Fibroblast of lung (primary cell): ENCODE measurements at regions not wholly inside any gene's neighbourhood (a gene's known extent, or its start where the extent isn't known, plus 50 kb on each side); places are given as distances from the start of the nearest gene placed in this dataset.

Experiments
- DNase-seq, 2 donors: peaks; one replicate each; pipeline versions ENCODE4 v3.0.0 to v3.0.0-alpha.2; 2010; ENCODE audit warnings: low read depth in 2 of 2
- H2AFZ ChIP-seq: 2 replicates; pipeline ENCODE4 v1.5.1; 2012; ENCODE audit warnings: low read length, control low read depth, inconsistent platforms
- H3K27ac ChIP-seq: 2 replicates; pipeline ENCODE4 v1.5.1; 2011; ENCODE audit warnings: low read length, control low read depth; ENCODE audit not compliant: insufficient read depth
- H3K27me3 ChIP-seq: 2 replicates; pipeline ENCODE4 v1.5.1; 2011; ENCODE audit warnings: mild to moderate bottlenecking, low read length; ENCODE audit not compliant: control insufficient read depth, insufficient read depth
- H3K36me3 ChIP-seq: 2 replicates; pipeline ENCODE4 v1.5.1; 2011; ENCODE audit warnings: low read length; ENCODE audit not compliant: control insufficient read depth, insufficient read depth
- H3K4me1 ChIP-seq: 2 replicates; pipeline ENCODE4 v1.5.1; 2011; ENCODE audit warnings: low read length; ENCODE audit not compliant: control insufficient read depth, insufficient read depth; ENCODE audit errors: extremely low read depth
- H3K4me2 ChIP-seq: 2 replicates; pipeline ENCODE4 v1.5.1; 2011; ENCODE audit warnings: low read length, control low read depth; ENCODE audit not compliant: insufficient read depth; ENCODE audit errors: extremely low read depth
- H3K4me3 ChIP-seq, 4 experiments: fragments of 200-600 bp in 1 of 4; sonication (generic) in 1 of 4; replicated peaks in 1 of 4; 2 replicates each; pipeline ENCODE4 v1.5.1; 2011 to 2016; ENCODE audit warnings: low read length in 4 of 4, low read depth in 3 of 4, mild to moderate bottlenecking in 3 of 4, control low read depth in 2 of 4, inconsistent platforms in 1 of 4, mixed read lengths in 1 of 4; ENCODE audit not compliant: insufficient read depth in 1 of 4; ENCODE audit errors: control extremely low read depth in 1 of 4
- H3K79me2 ChIP-seq: 2 replicates; pipeline ENCODE4 v1.5.1; 2012; ENCODE audit warnings: mild to moderate bottlenecking, low read length, inconsistent platforms; ENCODE audit not compliant: control insufficient read depth, insufficient read depth
- H3K9ac ChIP-seq: 2 replicates; pipeline ENCODE4 v1.5.1; 2011; ENCODE audit warnings: mild to moderate bottlenecking, low read length, control low read depth; ENCODE audit not compliant: insufficient read depth
- H3K9me3 ChIP-seq: 2 replicates; pipeline ENCODE4 v1.5.1; 2012; ENCODE audit warnings: low read depth, low read length; ENCODE audit not compliant: control insufficient read depth, insufficient read depth
- H4K20me1 ChIP-seq: 2 replicates; pipeline ENCODE4 v1.5.1; 2011; ENCODE audit warnings: low read length; ENCODE audit not compliant: control insufficient read depth, insufficient read depth; ENCODE audit errors: extremely low read depth
- EZH2 ChIP-seq: IDR thresholded peaks from 2 replicates; pipeline ENCODE4 v1.5.1; 2012; ENCODE audit warnings: low read length, control low read depth, mild to moderate bottlenecking; ENCODE audit errors: missing control alignments
- TF ChIP-seq, protein P1 (sequence below), 2 donors: IDR thresholded peaks in 1 of 2; conservative IDR thresholded peaks in 1 of 2; 1 replicate in 1 of 2; 2 replicates in 1 of 2; pipeline ENCODE4 v1.5.1; 2011 to 2012; ENCODE audit warnings: low read length in 2 of 2, control low read depth in 1 of 2, inconsistent platforms in 1 of 2, low read depth in 1 of 2, mild to moderate bottlenecking in 1 of 2

DNA sequence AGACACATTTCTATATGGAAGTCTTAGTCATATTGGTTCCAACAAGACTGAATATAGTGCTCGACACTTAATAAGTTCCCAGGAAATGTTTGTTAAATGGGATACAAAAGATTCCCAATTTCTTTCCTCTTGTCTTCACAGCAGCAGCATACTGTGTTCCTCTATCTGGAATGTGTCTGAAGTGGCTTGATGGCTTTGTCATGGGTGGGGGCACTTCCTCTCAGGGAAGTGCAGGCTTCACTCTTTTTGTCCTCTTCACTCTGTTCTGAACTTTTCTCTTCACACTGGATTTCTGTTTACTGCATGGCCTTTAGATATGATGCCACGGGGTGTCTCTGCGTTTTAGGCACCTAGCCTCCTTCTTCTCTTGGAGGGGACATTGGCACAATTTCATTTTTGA lies 127.7 kb upstream of the C9orf72 start:
- TF ChIP-seq, protein P1, sequence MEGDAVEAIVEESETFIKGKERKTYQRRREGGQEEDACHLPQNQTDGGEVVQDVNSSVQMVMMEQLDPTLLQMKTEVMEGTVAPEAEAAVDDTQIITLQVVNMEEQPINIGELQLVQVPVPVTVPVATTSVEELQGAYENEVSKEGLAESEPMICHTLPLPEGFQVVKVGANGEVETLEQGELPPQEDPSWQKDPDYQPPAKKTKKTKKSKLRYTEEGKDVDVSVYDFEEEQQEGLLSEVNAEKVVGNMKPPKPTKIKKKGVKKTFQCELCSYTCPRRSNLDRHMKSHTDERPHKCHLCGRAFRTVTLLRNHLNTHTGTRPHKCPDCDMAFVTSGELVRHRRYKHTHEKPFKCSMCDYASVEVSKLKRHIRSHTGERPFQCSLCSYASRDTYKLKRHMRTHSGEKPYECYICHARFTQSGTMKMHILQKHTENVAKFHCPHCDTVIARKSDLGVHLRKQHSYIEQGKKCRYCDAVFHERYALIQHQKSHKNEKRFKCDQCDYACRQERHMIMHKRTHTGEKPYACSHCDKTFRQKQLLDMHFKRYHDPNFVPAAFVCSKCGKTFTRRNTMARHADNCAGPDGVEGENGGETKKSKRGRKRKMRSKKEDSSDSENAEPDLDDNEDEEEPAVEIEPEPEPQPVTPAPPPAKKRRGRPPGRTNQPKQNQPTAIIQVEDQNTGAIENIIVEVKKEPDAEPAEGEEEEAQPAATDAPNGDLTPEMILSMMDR (conservative IDR thresholded peaks at IDR 0.05 in 1 of 2, IDR thresholded peaks at IDR 0.05 in 1 of 2; ENCODE audit: low read depth in 1 of 2, low read length in 2 of 2): no peak
- no peak for TF ChIP-seq EZH2

DNA sequence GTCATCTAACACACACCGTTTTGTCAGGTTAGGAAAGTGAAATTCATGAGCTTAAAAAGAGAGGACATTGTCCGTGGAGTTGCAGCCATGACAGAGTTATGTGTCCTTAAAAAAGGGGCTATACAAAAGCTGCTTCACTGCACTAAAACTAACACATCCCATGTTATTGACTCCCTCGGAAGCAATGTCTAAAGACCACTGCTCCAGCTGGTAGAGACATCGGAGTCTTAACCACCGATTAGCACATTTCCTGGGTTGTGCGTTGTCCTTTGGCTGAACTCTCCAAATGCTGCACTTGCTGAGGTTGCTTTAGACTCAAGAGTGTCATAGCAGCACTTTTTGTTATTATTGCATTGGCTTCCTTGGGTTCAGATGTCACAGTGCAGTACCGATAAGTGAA lies 128.3 kb upstream of the C9orf72 start:
- no peaks in the 10 kb centered on the region for H3K4me1 ChIP-seq
- peak; percentile 0 to 38 for DNase-seq
- no peak for TF ChIP-seq EZH2
- TF ChIP-seq, protein P1 (conservative IDR thresholded peaks at IDR 0.05 in 1 of 2, IDR thresholded peaks at IDR 0.05 in 1 of 2; ENCODE audit: low read depth in 1 of 2, low read length in 2 of 2): no peak
- H3K27me3 ChIP-seq: no peaks in the 10 kb centered on the region
- no peaks in the 10 kb centered on the region for H3K9me3 ChIP-seq
- no peak overlapping the region for H3K27ac ChIP-seq
- no peak overlapping the region for H3K4me3 ChIP-seq
- no peaks in the 10 kb centered on the region for H4K20me1 ChIP-seq
- H3K9ac ChIP-seq: no peak overlapping the region
- no peaks in the 10 kb centered on the region for H3K79me2 ChIP-seq
- no peak overlapping the region for H3K4me2 ChIP-seq
- no peaks in the 10 kb centered on the region for H3K36me3 ChIP-seq
- no peak overlapping the region for H2AFZ ChIP-seq

More for the DNA sequence above, 127.7 kb upstream of the C9orf72 start:
- no peaks in the 10 kb centered on the region for H3K9me3 ChIP-seq
- no peak overlapping the region for H3K4me2 ChIP-seq
- no peak overlapping the region for H3K9ac ChIP-seq
- H3K4me1 ChIP-seq: no peaks in the 10 kb centered on the region
- DNase-seq: no peak
- H4K20me1 ChIP-seq: no peaks in the 10 kb centered on the region
- no peaks in the 10 kb centered on the region for H3K27me3 ChIP-seq
- H3K79me2 ChIP-seq: no peaks in the 10 kb centered on the region
- H2AFZ ChIP-seq: no peak overlapping the region
- no peak overlapping the region for H3K4me3 ChIP-seq
- no peak overlapping the region for H3K27ac ChIP-seq
- no peaks in the 10 kb centered on the region for H3K36me3 ChIP-seq

GRCh38 chr9:27703216-27703980 lies 130.1 kb upstream of the C9orf72 start:
- no peak for DNase-seq
- no peak for TF ChIP-seq EZH2
- TF ChIP-seq, protein P1 (conservative IDR thresholded peaks at IDR 0.05 in 1 of 2, IDR thresholded peaks at IDR 0.05 in 1 of 2; ENCODE audit: low read depth in 1 of 2, low read length in 2 of 2): no peak
- Histone ChIP-seq H3K79me2 (no peaks in the 10 kb centered on the region), H3K9ac (no peak overlapping the region), H3K4me3 (no peak overlapping the region), H3K36me3 (no peaks in the 10 kb centered on the region), H3K27me3 (no peaks in the 10 kb centered on the region), H3K9me3 (no peaks in the 10 kb centered on the region), H4K20me1 (no peaks in the 10 kb centered on the region), H2AFZ (no peak overlapping the region), H3K27ac (no peak overlapping the region), H3K4me1 (no peaks in the 10 kb centered on the region), H3K4me2 (no peak overlapping the region)
